MM.1S (cell line): ENCODE measurements at regions not wholly inside any gene's neighbourhood (a gene's known extent, or its start where the extent isn't known, plus 50 kb on each side); places are given as distances from the start of the nearest gene placed in this dataset.
"Not testable (repeated sequence)": the region's sequence is repeated elsewhere in the genome, so short reads cannot be mapped to it uniquely, and the experiment has no call there.

ENCODE experiments used
- DNase-seq: peaks from one replicate; pipeline ENCODE4 v3.0.0-alpha.2; 2015
- H2AFZ ChIP-seq: fragments of 300-600 bp; sonication (generic); 2 replicates; pipeline ENCODE4 v1.6.0; 2016; ENCODE audit warnings: antibody characterized with exemption, low read length
- H3F3A ChIP-seq: fragments of 300-600 bp; sonication (generic); 2 replicates; pipeline ENCODE4 v1.6.1; 2016; ENCODE audit warnings: mild to moderate bottlenecking, antibody characterized with exemption, low read length, moderate library complexity, mixed read lengths; ENCODE audit not compliant: insufficient read depth
- H3K27ac ChIP-seq: fragments of 300-600 bp; sonication (generic); 2 replicates; pipeline ENCODE4 v1.5.1; 2016; ENCODE audit warnings: mild to moderate bottlenecking, low read length
- H3K27me3 ChIP-seq: fragments of 300-600 bp; sonication (generic); replicated peaks from 2 replicates; pipeline ENCODE4 v1.6.0; 2016; ENCODE audit warnings: low read length; ENCODE audit not compliant: insufficient read depth
- H3K36me3 ChIP-seq: fragments of 300-600 bp; sonication (generic); replicated peaks from 2 replicates; pipeline ENCODE4 v1.6.1; 2016; ENCODE audit warnings: mild to moderate bottlenecking, low read length, mixed read lengths; ENCODE audit not compliant: insufficient read depth
- H3K4me1 ChIP-seq: fragments of 300-600 bp; sonication (generic); 2 replicates; pipeline ENCODE4 v1.6.1; 2016; ENCODE audit warnings: low read length, mixed read lengths
- H3K4me2 ChIP-seq: fragments of 300-600 bp; sonication (generic); 2 replicates; pipeline ENCODE4 v1.6.0; 2016; ENCODE audit warnings: low read depth, low read length
- H3K4me3 ChIP-seq: fragments of 300-600 bp; sonication (generic); 2 replicates; pipeline ENCODE4 v1.5.1; 2016; ENCODE audit warnings: low read length, mixed read lengths
- H3K79me2 ChIP-seq: fragments of 300-600 bp; sonication (generic); 2 replicates; pipeline ENCODE4 v1.6.1; 2016; ENCODE audit warnings: mixed run types, low read length, mixed read lengths
- H3K9ac ChIP-seq: fragments of 300-600 bp; sonication (generic); 2 replicates; pipeline ENCODE4 v1.6.1; 2016; ENCODE audit warnings: low read length, mixed read lengths
- H3K9me2 ChIP-seq: fragments of 300-600 bp; sonication (generic); replicated peaks from 2 replicates; pipeline ENCODE4 v1.6.1; 2016; ENCODE audit warnings: mild to moderate bottlenecking, low read length, mixed read lengths; ENCODE audit not compliant: insufficient read depth
- H3K9me3 ChIP-seq: fragments of 300-600 bp; sonication (generic); replicated peaks from 2 replicates; pipeline ENCODE4 v1.6.1; 2016; ENCODE audit warnings: mild to moderate bottlenecking, low read length, mixed read lengths; ENCODE audit not compliant: insufficient read depth
- H4K20me1 ChIP-seq: fragments of 300-600 bp; sonication (generic); 2 replicates; pipeline ENCODE4 v1.6.1; 2016; ENCODE audit warnings: mild to moderate bottlenecking, low read length, moderate library complexity, mixed read lengths; ENCODE audit not compliant: insufficient read depth
- EZH2 ChIP-seq: fragments of 300-600 bp; sonication (generic); optimal IDR thresholded peaks from 2 replicates; pipeline ENCODE3; 2017; ENCODE audit warnings: low read depth, mild to moderate bottlenecking, antibody characterized with exemption, low read length, mixed read lengths
- EZH2phosphoT487 ChIP-seq: fragments of 300-600 bp; sonication (generic); IDR thresholded peaks from 2 replicates; pipeline ENCODE4 v1.6.1; 2018; ENCODE audit warnings: antibody characterized with exemption, low read length
- TF ChIP-seq, protein P1 (sequence below): fragments of 300-600 bp; sonication (generic); IDR thresholded peaks from 2 replicates; pipeline ENCODE4 v1.5.1; 2016; ENCODE audit warnings: antibody characterized with exemption, low read length, mixed read lengths

DNA sequence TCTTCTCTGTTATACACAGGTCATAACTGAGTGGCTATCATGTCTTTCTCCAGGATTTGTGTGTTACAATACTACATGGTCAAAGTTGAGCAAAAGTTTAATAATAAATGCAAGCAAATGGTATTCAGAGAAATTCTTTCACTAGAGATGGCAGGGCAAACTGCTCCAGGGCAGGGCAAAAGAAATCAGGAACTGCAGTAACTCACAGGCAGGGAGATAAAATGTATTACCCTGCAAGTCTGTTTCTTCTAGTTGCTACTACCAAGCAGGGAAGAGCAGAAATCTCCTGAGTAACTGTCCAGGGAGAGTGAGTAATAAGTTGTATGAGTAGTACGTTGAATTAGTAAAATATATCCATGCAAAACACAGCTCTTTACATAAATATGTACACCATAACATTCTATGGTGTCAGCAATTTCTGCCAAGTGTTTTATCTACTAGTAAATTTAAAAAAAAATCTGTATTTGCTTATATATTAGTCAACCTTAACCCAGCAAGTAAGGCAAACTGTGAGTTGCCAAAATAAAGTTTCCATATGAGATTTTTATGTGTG is 404.1 kb downstream of the ZEB2 start:
- Histone ChIP-seq H3K27ac (no peak overlapping the region), H3K27me3 (no peaks in the 10 kb centered on the region), H3F3A (no peaks in the 10 kb centered on the region), H3K4me3 (no peak overlapping the region), H3K9me2 (no peaks in the 10 kb centered on the region; the same call in 1 of the 2 replicates), H3K4me2 (no peak overlapping the region), H4K20me1 (no peaks in the 10 kb centered on the region), H3K9me3 (no peaks in the 10 kb centered on the region), H2AFZ (no peak overlapping the region), H3K79me2 (no peaks in the 10 kb centered on the region), H3K4me1 (no peaks in the 10 kb centered on the region), H3K9ac (no peak overlapping the region), H3K36me3 (no peaks in the 10 kb centered on the region)
- no peak for TF ChIP-seq EZH2
- TF ChIP-seq, protein P1, sequence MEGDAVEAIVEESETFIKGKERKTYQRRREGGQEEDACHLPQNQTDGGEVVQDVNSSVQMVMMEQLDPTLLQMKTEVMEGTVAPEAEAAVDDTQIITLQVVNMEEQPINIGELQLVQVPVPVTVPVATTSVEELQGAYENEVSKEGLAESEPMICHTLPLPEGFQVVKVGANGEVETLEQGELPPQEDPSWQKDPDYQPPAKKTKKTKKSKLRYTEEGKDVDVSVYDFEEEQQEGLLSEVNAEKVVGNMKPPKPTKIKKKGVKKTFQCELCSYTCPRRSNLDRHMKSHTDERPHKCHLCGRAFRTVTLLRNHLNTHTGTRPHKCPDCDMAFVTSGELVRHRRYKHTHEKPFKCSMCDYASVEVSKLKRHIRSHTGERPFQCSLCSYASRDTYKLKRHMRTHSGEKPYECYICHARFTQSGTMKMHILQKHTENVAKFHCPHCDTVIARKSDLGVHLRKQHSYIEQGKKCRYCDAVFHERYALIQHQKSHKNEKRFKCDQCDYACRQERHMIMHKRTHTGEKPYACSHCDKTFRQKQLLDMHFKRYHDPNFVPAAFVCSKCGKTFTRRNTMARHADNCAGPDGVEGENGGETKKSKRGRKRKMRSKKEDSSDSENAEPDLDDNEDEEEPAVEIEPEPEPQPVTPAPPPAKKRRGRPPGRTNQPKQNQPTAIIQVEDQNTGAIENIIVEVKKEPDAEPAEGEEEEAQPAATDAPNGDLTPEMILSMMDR, result no peak
- no peak for TF ChIP-seq EZH2phosphoT487
- no peak for DNase-seq

DNA sequence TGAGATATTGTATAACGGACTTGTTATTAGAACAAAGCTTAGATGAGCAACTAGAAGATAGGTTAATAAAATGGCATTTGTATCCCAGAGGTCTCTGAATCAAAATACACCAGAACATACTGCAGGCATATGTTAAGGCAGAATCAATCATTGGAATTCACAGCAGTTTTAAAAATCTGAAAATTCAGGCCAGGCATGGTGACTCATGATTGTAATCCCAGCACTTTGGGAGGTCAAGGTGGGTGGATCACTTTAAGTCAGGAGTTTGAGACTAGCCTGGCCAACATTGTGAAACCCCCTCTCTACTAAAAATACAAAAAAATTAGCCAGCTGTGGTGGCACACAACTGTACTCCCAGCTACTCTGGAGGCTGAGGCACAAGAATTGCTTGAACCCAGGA is 405.2 kb downstream of the ZEB2 start:
- no peak overlapping the region for H3K4me2 ChIP-seq
- no peaks in the 10 kb centered on the region for H3K27me3 ChIP-seq
- H3K36me3 ChIP-seq, result no peaks in the 10 kb centered on the region
- H3F3A ChIP-seq, result no peaks in the 10 kb centered on the region
- no peak overlapping the region for H3K9ac ChIP-seq
- no peak for DNase-seq
- H4K20me1 ChIP-seq, result no peaks in the 10 kb centered on the region
- no peak overlapping the region for H3K27ac ChIP-seq
- TF ChIP-seq, protein P1, result no peak
- TF ChIP-seq EZH2phosphoT487 (no peak), EZH2 (no peak)
- no peaks in the 10 kb centered on the region; the same call in 1 of the 2 replicates for H3K9me2 ChIP-seq
- no peak overlapping the region for H2AFZ ChIP-seq
- no peaks in the 10 kb centered on the region for H3K79me2 ChIP-seq
- no peaks in the 10 kb centered on the region for H3K4me1 ChIP-seq
- H3K9me3 ChIP-seq, result no peaks in the 10 kb centered on the region
- no peak overlapping the region for H3K4me3 ChIP-seq

DNA sequence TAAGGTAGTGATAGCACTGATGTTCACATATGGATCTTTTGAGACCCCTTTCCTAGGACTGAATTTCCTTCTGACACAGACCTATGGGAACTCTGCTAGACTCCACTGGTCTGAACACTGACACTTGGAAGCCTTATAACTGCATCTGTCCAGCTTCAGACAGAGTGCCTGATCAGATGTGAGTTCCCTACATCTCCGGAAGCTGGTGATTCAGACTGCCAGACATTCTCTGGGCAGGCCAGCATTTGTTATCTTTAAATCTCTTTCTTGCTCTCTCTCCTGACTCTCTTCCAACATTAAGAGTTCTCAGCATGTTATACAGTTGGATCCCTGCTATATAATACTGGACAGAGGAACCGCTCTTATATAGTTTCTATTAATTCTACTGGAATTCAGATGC is 408.5 kb downstream of the ZEB2 start:
- no peak overlapping the region for H3K4me3 ChIP-seq
- no peak overlapping the region for H3K4me2 ChIP-seq
- no peak overlapping the region for H3K27ac ChIP-seq
- H3K4me1 ChIP-seq, result no peaks in the 10 kb centered on the region
- H3K79me2 ChIP-seq, result no peaks in the 10 kb centered on the region
- no peak overlapping the region for H2AFZ ChIP-seq
- no peaks in the 10 kb centered on the region for H3K27me3 ChIP-seq
- H3K9me3 ChIP-seq, result no peaks in the 10 kb centered on the region
- DNase-seq, result no peak
- H4K20me1 ChIP-seq, result no peaks in the 10 kb centered on the region
- H3K9ac ChIP-seq, result no peak overlapping the region
- no peaks in the 10 kb centered on the region for H3K9me2 ChIP-seq
- TF ChIP-seq EZH2 (no peak), EZH2phosphoT487 (no peak)
- TF ChIP-seq, protein P1, result no peak
- no peaks in the 10 kb centered on the region for H3K36me3 ChIP-seq
- H3F3A ChIP-seq, result no peaks in the 10 kb centered on the region

DNA sequence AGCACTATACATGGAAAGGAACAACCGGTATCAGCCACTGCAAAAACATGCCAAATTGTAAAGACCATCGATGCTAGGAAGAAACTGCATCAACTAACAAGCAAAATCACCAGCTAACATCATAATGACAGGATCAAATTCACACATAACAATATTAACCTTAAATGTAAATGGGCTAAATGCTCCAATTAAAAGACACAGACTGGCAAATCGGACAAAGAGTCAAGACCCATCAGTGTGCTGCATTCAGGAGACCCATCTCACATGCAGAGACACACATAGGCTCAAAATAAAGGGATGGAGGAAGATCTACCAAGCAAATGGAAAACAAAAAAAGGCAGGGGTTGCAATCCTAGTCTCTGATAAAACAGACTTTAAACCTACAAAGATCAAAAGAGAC is 413.8 kb downstream of the ZEB2 start:
- not testable (repeated sequence) for H3K36me3 ChIP-seq, H3K9me3 ChIP-seq

More for the DNA sequence above, 413.8 kb downstream of the ZEB2 start:
- H3K27ac ChIP-seq, H3F3A ChIP-seq, H3K4me3 ChIP-seq, H3K9me2 ChIP-seq, H3K27me3 ChIP-seq, DNase-seq, H3K4me1 ChIP-seq, H2AFZ ChIP-seq, H3K9ac ChIP-seq, H4K20me1 ChIP-seq, H3K4me2 ChIP-seq, H3K79me2 ChIP-seq: not testable (repeated sequence)
